ENCODE measurements at regions not wholly inside any gene's neighbourhood (a gene's known extent, or its start where the extent isn't known, plus 50 kb on each side); places are given as distances from the start of the nearest gene placed in this dataset.

DNA sequence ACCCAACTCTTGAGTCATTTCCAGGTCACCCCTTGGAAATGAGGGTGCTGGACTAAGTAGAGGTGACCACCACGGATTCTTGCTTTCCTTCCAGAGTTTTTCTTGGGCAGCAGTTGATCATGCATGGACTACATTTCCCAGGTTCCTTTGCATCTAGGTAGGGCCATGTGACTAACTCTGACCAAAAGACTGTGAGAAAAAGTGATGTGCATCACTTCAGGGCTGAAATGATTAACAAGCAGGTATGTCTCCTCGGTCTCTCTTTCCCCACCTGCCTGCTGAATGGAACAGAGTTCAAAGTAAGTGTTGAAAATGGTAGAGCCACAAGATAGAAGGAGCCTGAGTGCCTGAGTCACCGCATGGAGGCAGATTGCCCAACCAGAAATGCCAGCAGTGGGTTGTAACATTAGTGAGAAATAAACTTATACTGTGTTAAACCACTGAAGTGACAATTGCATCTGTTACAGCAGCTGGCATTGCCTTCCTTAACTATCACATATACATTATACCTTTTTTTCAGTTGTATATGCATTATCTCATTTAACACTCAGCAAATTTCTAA lies 113.5 kb downstream of the MN1 start:
- Histone ChIP-seq H3K27ac (no peak overlapping the region), H3K36me3 (ENCODE audit: control insufficient read depth, insufficient read depth, low read length) (no peaks in the 10 kb centered on the region), H3K4me1 (no peaks in the 10 kb centered on the region), H2AFZ (no peak overlapping the region), H3K4me2 (ENCODE audit: low read length) (no peak overlapping the region), H3K9me3 (ENCODE audit: control insufficient read depth, low read length) (no peaks in the 10 kb centered on the region), H3K4me3 (ENCODE audit: low read depth, low read length) (no peak overlapping the region), H3K27me3 (ENCODE audit: control insufficient read depth, insufficient read depth, low read length) (no peaks in the 10 kb centered on the region), H3K79me2 (no peaks in the 10 kb centered on the region), H3K9ac (no peak overlapping the region)
- TF ChIP-seq, protein P1, sequence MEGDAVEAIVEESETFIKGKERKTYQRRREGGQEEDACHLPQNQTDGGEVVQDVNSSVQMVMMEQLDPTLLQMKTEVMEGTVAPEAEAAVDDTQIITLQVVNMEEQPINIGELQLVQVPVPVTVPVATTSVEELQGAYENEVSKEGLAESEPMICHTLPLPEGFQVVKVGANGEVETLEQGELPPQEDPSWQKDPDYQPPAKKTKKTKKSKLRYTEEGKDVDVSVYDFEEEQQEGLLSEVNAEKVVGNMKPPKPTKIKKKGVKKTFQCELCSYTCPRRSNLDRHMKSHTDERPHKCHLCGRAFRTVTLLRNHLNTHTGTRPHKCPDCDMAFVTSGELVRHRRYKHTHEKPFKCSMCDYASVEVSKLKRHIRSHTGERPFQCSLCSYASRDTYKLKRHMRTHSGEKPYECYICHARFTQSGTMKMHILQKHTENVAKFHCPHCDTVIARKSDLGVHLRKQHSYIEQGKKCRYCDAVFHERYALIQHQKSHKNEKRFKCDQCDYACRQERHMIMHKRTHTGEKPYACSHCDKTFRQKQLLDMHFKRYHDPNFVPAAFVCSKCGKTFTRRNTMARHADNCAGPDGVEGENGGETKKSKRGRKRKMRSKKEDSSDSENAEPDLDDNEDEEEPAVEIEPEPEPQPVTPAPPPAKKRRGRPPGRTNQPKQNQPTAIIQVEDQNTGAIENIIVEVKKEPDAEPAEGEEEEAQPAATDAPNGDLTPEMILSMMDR (IDR thresholded peaks at IDR 0.05): no peak

DNA sequence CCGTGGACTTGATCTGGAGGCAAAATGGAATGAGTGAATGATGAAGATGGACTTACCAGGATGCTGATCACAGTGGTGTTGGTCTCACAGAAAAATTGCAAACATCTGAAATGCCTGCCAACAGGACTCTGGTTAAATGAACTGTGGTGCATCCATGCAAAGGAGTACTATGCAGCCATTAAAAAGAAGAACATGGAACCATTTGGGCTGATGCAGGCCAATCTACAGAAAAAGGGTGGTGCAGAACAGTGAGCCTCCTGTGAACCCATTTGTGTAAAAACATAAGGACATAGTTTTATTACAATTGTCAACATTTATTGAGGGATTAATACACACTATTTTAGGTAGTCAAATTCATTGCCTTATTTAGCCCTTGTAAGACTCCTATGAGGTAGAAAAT lies 111.9 kb downstream of the MN1 start:
- H3K36me3 ChIP-seq (ENCODE audit: control insufficient read depth, insufficient read depth, low read length): no peaks in the 10 kb centered on the region
- H3K79me2 ChIP-seq: no peaks in the 10 kb centered on the region
- TF ChIP-seq, protein P1 (IDR thresholded peaks at IDR 0.05): no peak
- no peak overlapping the region for H3K27ac ChIP-seq
- H3K4me2 ChIP-seq (ENCODE audit: low read length): no peak overlapping the region
- no peaks in the 10 kb centered on the region for H3K4me1 ChIP-seq
- no peaks in the 10 kb centered on the region for H3K9me3 ChIP-seq (ENCODE audit: control insufficient read depth, low read length)
- no peak overlapping the region for H3K9ac ChIP-seq
- H2AFZ ChIP-seq: no peak overlapping the region
- no peaks in the 10 kb centered on the region for H3K27me3 ChIP-seq (ENCODE audit: control insufficient read depth, insufficient read depth, low read length)
- no peak overlapping the region for H3K4me3 ChIP-seq (ENCODE audit: low read depth, low read length)

DNA sequence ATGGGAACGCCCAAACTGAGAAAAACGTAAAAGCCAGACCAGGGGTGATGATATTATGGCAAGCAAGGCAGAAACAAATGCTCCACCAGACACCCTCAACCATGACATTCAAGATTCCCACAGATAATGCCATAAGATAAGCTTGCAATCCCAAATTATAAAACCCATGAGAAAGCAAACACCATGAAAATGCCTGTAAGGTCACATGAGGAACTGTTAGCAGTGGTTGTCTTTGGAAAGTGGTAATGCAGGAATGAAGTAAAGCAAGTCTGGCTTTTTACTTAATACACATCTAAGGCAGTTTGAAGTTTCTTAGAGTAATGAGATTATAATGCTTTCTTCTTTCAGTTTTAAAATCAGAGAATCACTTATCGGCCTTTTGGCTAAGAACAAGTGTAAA lies 111.0 kb downstream of the MN1 start:
- Histone ChIP-seq H2AFZ (no peak overlapping the region), H3K4me2 (ENCODE audit: low read length) (no peak overlapping the region), H3K79me2 (no peaks in the 10 kb centered on the region), H3K9me3 (ENCODE audit: control insufficient read depth, low read length) (no peaks in the 10 kb centered on the region), H3K9ac (no peak overlapping the region), H3K27me3 (ENCODE audit: control insufficient read depth, insufficient read depth, low read length) (no peaks in the 10 kb centered on the region), H3K4me1 (no peaks in the 10 kb centered on the region), H3K27ac (no peak overlapping the region), H3K36me3 (ENCODE audit: control insufficient read depth, insufficient read depth, low read length) (no peaks in the 10 kb centered on the region), H3K4me3 (ENCODE audit: low read depth, low read length) (no peak overlapping the region)
- TF ChIP-seq, protein P1 (IDR thresholded peaks at IDR 0.05): no peak

DNA sequence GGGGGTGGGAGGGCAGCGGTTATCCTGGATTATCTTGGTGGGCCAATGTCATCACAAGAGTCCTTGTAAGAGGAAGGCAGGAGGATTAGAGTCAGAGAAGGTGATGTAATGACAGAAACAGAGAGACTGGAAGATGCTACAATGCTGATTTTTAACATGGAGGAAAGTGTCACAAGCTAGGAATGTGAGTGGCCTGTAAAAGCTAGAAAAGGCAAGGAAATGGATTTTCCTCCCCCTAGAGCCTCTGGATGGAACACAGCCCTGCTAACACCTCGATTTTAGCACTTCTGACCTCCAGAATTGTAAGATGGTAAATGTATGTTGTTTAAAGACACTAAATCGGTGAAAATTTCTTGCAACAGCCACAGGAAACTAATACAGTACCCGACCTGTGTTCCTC lies 109.3 kb downstream of the MN1 start:
- Histone ChIP-seq H3K27me3 (ENCODE audit: control insufficient read depth, insufficient read depth, low read length) (no peaks in the 10 kb centered on the region), H3K79me2 (no peaks in the 10 kb centered on the region), H3K9me3 (ENCODE audit: control insufficient read depth, low read length) (no peaks in the 10 kb centered on the region), H3K4me1 (no peaks in the 10 kb centered on the region), H3K4me2 (ENCODE audit: low read length) (no peak overlapping the region), H3K4me3 (ENCODE audit: low read depth, low read length) (no peak overlapping the region), H3K27ac (no peak overlapping the region), H2AFZ (no peak overlapping the region), H3K36me3 (ENCODE audit: control insufficient read depth, insufficient read depth, low read length) (no peaks in the 10 kb centered on the region), H3K9ac (no peak overlapping the region)
- TF ChIP-seq, protein P1 (IDR thresholded peaks at IDR 0.05): no peak

DNA sequence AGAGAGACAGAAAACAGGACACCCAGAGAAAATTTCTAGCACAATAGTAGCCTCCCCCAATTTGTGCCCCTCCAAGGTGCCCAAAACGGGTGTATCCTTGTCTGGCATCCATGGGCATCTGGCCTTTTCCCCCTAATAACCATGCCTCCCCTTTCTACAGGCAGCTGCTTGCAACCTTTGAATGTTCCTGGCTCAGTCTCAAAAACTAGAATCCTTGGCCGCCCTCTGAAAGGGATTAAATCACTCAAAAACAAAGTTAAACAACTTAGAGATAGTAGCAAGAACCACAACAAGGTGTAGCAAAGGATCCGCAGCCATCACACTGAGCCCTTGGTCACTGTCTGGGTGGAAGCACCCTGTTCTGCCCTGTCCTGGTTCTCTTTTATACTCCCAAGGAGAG lies 105.6 kb downstream of the MN1 start:
- Histone ChIP-seq H3K79me2 (no peaks in the 10 kb centered on the region), H3K4me1 (no peaks in the 10 kb centered on the region), H2AFZ (no peak overlapping the region), H3K27me3 (ENCODE audit: control insufficient read depth, insufficient read depth, low read length) (no peaks in the 10 kb centered on the region), H3K27ac (no peak overlapping the region), H3K36me3 (ENCODE audit: control insufficient read depth, insufficient read depth, low read length) (no peaks in the 10 kb centered on the region), H3K4me3 (ENCODE audit: low read depth, low read length) (no peak overlapping the region), H3K9me3 (ENCODE audit: control insufficient read depth, low read length) (no peaks in the 10 kb centered on the region), H3K4me2 (ENCODE audit: low read length) (no peak overlapping the region), H3K9ac (no peak overlapping the region)
- TF ChIP-seq, protein P1 (IDR thresholded peaks at IDR 0.05): no peak
